Panc1 (cell line): ENCODE measurements at regions not wholly inside any gene's neighbourhood (a gene's known extent, or its start where the extent isn't known, plus 50 kb on each side); places are given as distances from the start of the nearest gene placed in this dataset.

Source experiments
- CTCF ChIP-seq: fragments of 450-650 bp; IDR thresholded peaks from 2 replicates; pipeline ENCODE4 v1.5.1; 2017; ENCODE audit warnings: mild to moderate bottlenecking
- POLR2AphosphoS5 ChIP-seq: IDR thresholded peaks from 2 replicates; pipeline ENCODE4 v1.6.1; 2012; ENCODE audit warnings: mild to moderate bottlenecking, low read depth, low read length, moderate library complexity
- SIN3A ChIP-seq: IDR thresholded peaks from 2 replicates; pipeline ENCODE4 v1.6.1; 2012; ENCODE audit warnings: low read depth, mild to moderate bottlenecking, low read length, moderate library complexity, borderline replicate concordance; ENCODE audit not compliant: insufficient read depth

DNA sequence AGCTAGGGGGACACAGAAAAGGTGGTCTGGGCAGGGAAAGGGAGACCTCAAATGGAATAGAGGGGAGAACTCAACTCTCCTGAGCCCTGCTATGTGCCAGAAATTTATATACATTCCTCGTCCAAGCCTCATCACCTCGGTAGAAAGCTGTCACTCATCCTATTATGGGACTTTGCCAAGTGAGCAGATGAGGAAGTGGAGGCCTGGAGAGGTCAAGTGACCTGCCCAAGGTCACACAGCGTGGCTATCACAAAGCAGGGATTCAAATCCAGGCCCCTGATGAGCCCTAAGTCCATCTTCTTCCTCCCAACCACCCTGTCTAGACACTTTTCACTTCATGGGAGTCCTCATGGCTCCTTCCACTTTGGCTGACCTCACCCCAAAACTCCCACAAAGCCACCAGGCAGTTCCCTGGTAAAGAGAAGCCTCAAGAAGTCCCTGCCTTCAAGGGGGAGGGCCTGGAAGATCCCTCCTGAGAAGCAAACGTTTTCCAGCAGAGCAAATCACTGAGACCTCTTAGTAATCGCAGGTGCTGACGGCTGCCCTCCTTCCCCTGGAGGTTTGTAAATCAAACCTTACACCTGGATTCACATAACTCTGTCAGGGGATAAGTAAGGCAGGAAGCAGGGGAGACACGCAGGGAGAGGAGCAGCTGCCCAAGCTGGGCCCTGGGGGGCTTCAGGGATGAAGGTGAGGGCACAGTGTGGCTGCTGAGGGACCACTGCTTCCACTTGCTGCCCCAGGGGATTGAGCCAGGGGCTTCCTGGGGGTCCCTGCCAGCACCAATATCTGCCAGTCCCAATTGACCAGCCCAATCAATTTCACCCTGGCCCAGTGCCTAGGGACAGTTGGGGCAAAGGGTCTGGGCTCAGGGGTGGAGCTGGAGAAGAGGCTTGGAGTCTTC, 351.2 kb downstream of the MATN1 start:
- no peak for TF ChIP-seq CTCF
- no peak for TF ChIP-seq POLR2AphosphoS5
- TF ChIP-seq SIN3A: no peak
